SU-DHL-6 (cell line): ENCODE measurements at regions not wholly inside any gene's neighbourhood (a gene's known extent, or its start where the extent isn't known, plus 50 kb on each side); places are given as distances from the start of the nearest gene placed in this dataset.

Source experiments
- H2AFZ ChIP-seq: fragments of 200-600 bp; sonication (generic); 2 replicates; pipeline ENCODE4 v1.6.1; 2014; ENCODE audit warnings: low read depth, mild to moderate bottlenecking, moderate library complexity, mixed read lengths, antibody characterized with exemption, low read length; ENCODE audit not compliant: severe bottlenecking
- H3F3A ChIP-seq: fragments of 200-600 bp; shearing (Covaris generic); 2 replicates; pipeline ENCODE4 v1.6.0; 2016; ENCODE audit warnings: antibody characterized with exemption, mild to moderate bottlenecking; ENCODE audit not compliant: insufficient read depth
- H3K27ac ChIP-seq: fragments of 200-600 bp; sonication (generic); 2 replicates; pipeline ENCODE4 v1.5.1; 2016; ENCODE audit warnings: low read depth, mild to moderate bottlenecking, low read length, moderate library complexity, mixed read lengths
- H3K27me3 ChIP-seq: fragments of 200-600 bp; sonication (generic), shearing (Covaris generic); 2 replicates; pipeline ENCODE4 v1.6.0; 2014; ENCODE audit warnings: mild to moderate bottlenecking, low read length
- H3K36me3 ChIP-seq: fragments of 200-600 bp; sonication (generic); 2 replicates; pipeline ENCODE4 v1.6.1; 2014; ENCODE audit warnings: mild to moderate bottlenecking, low read length, mixed read lengths
- H3K4me2 ChIP-seq: fragments of 300-600, 200-600 bp; shearing (Covaris generic), sonication (generic); 2 replicates; pipeline ENCODE4 v1.6.0; 2014; ENCODE audit warnings: low read length, low read depth, mild to moderate bottlenecking; ENCODE audit not compliant: poor library complexity, severe bottlenecking
- H3K4me3 ChIP-seq: fragments of 200-600 bp; sonication (generic); 2 replicates; pipeline ENCODE4 v1.5.1; 2014; ENCODE audit warnings: antibody characterized with exemption, low read length, mild to moderate bottlenecking, mixed read lengths; ENCODE audit not compliant: insufficient read depth, poor library complexity, severe bottlenecking
- H3K79me2 ChIP-seq: fragments of 200-600 bp; sonication (generic); 2 replicates; pipeline ENCODE4 v1.6.1; 2014; ENCODE audit warnings: mild to moderate bottlenecking, low read length, moderate library complexity; ENCODE audit not compliant: insufficient read depth
- H3K9ac ChIP-seq: fragments of 200-600 bp; sonication (generic); 2 replicates; pipeline ENCODE4 v1.7.0; 2014; ENCODE audit warnings: mild to moderate bottlenecking, low read length
- H3K9me2 ChIP-seq: fragments of 200-600 bp; sonication (generic); replicated peaks from 2 replicates; pipeline ENCODE4 v1.6.1; 2014; ENCODE audit warnings: low read length; ENCODE audit not compliant: insufficient read depth
- H3K9me3 ChIP-seq: fragments of 200-600 bp; sonication (generic); 2 replicates; pipeline ENCODE4 v1.6.1; 2014; ENCODE audit warnings: low read length, mixed read lengths; ENCODE audit not compliant: insufficient read depth
- H4K20me1 ChIP-seq: fragments of 200-600 bp; sonication (generic); 2 replicates; pipeline ENCODE4 v1.6.1; 2014; ENCODE audit warnings: low read depth, mild to moderate bottlenecking, antibody characterized with exemption, low read length, moderate library complexity, mixed read lengths
- EZH2phosphoT487 ChIP-seq: fragments of 200-600 bp; sonication (generic), shearing (Covaris generic); conservative IDR thresholded peaks from 2 replicates; pipeline ENCODE4 v1.6.1; 2018; ENCODE audit warnings: mild to moderate bottlenecking, antibody characterized with exemption, low read length, moderate library complexity, mixed read lengths
- TF ChIP-seq, protein P1 (sequence below): fragments of 200-600 bp; sonication (generic); IDR thresholded peaks from one replicate; pipeline ENCODE4 v1.5.1; 2017; ENCODE audit warnings: antibody characterized with exemption, mild to moderate bottlenecking, low read length, moderate library complexity; ENCODE audit not compliant: insufficient read depth, poor library complexity, severe bottlenecking

GRCh38 chr4:185987961-185988627 is 80.9 kb upstream of the TLR3 start:
- no peaks in the 10 kb centered on the region for H3K79me2 ChIP-seq
- H3K9ac ChIP-seq = no peak overlapping the region
- H3K9me3 ChIP-seq = no peaks in the 10 kb centered on the region
- no peak for TF ChIP-seq EZH2phosphoT487
- TF ChIP-seq, protein P1, sequence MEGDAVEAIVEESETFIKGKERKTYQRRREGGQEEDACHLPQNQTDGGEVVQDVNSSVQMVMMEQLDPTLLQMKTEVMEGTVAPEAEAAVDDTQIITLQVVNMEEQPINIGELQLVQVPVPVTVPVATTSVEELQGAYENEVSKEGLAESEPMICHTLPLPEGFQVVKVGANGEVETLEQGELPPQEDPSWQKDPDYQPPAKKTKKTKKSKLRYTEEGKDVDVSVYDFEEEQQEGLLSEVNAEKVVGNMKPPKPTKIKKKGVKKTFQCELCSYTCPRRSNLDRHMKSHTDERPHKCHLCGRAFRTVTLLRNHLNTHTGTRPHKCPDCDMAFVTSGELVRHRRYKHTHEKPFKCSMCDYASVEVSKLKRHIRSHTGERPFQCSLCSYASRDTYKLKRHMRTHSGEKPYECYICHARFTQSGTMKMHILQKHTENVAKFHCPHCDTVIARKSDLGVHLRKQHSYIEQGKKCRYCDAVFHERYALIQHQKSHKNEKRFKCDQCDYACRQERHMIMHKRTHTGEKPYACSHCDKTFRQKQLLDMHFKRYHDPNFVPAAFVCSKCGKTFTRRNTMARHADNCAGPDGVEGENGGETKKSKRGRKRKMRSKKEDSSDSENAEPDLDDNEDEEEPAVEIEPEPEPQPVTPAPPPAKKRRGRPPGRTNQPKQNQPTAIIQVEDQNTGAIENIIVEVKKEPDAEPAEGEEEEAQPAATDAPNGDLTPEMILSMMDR = no peak
- H4K20me1 ChIP-seq = no peaks in the 10 kb centered on the region
- no peaks in the 10 kb centered on the region for H3F3A ChIP-seq
- H3K27ac ChIP-seq = no peak overlapping the region
- no peak overlapping the region for H2AFZ ChIP-seq
- no peaks in the 10 kb centered on the region for H3K36me3 ChIP-seq
- no peak overlapping the region for H3K4me2 ChIP-seq
- H3K9me2 ChIP-seq = no peaks in the 10 kb centered on the region
- no peaks in the 10 kb centered on the region for H3K27me3 ChIP-seq
- no peak overlapping the region for H3K4me3 ChIP-seq

- no peak overlapping the region for H3K4me3 ChIP-seq
- H3F3A ChIP-seq = no peaks in the 10 kb centered on the region
- no peaks in the 10 kb centered on the region for H3K9me2 ChIP-seq
- no peaks in the 10 kb centered on the region for H3K27me3 ChIP-seq
- no peaks in the 10 kb centered on the region for H4K20me1 ChIP-seq
- H3K9ac ChIP-seq = no peak overlapping the region
- no peaks in the 10 kb centered on the region for H3K79me2 ChIP-seq
- no peak overlapping the region for H3K27ac ChIP-seq
- H3K4me2 ChIP-seq = no peak overlapping the region
- no peak for TF ChIP-seq EZH2phosphoT487
- TF ChIP-seq, protein P1 = no peak
- no peaks in the 10 kb centered on the region for H3K9me3 ChIP-seq
- H2AFZ ChIP-seq = no peak overlapping the region
- no peaks in the 10 kb centered on the region for H3K36me3 ChIP-seq
Measured at GRCh38 chr4:185991770-185992169, 77.2 kb upstream of the TLR3 start.

GRCh38 chr4:185992585-185992984 is 76.4 kb upstream of the TLR3 start:
- no peaks in the 10 kb centered on the region for H3K79me2 ChIP-seq
- H3K36me3 ChIP-seq = no peaks in the 10 kb centered on the region
- no peak overlapping the region for H3K27ac ChIP-seq
- no peak for TF ChIP-seq EZH2phosphoT487
- TF ChIP-seq, protein P1 = no peak
- H3K9me3 ChIP-seq = no peaks in the 10 kb centered on the region
- no peak overlapping the region for H3K4me3 ChIP-seq
- H3K27me3 ChIP-seq = no peaks in the 10 kb centered on the region
- H3K9ac ChIP-seq = no peak overlapping the region
- no peak overlapping the region for H3K4me2 ChIP-seq
- no peaks in the 10 kb centered on the region for H4K20me1 ChIP-seq
- no peaks in the 10 kb centered on the region for H3F3A ChIP-seq
- H3K9me2 ChIP-seq = no peaks in the 10 kb centered on the region
- no peak overlapping the region for H2AFZ ChIP-seq
